IMR-90 (cell line): ENCODE measurements at regions not wholly inside any gene's neighbourhood (a gene's known extent, or its start where the extent isn't known, plus 50 kb on each side); places are given as distances from the start of the nearest gene placed in this dataset.

Experiments used
- ATAC-seq: fragments of 200-7000 bp; cut with Tn5 transposase; 2 replicates; pipeline ENCODE4 v1.9.1; 2020; ENCODE audit warnings: low read depth, mild to moderate bottlenecking, moderate library complexity
- BruUV-seq: library from RNA; stranded (reverse); fragments of 400-500 nt; replicated peaks from 2 replicates; lab custom pipeline; 2021; lab: Mats Ljungman, UMichigan
- CTCF ChIA-PET: fragments of 300-600 bp; formaldehyde crosslinking; extraction: SDS; loops from one replicate; lab custom pipeline; 2021; ENCODE audit warnings: antibody characterized with exemption; lab: Yijun Ruan, JAX
- POLR2A ChIA-PET: fragments of 300-600 bp; sonication (Branson Sonifier 250); formaldehyde crosslinking; loops from one replicate; lab custom pipeline; 2022; ENCODE audit warnings: antibody characterized with exemption; ENCODE audit not compliant: unreplicated experiment; lab: Charles Lee
- DNase-seq: peaks from one replicate; pipeline ENCODE4 v3.0.0; 2013
- H2AFZ ChIP-seq: replicated peaks from 2 replicates; pipeline ENCODE3; 2013; ENCODE audit warnings: low read length, mild to moderate bottlenecking; ENCODE audit not compliant: poor library complexity
- H2AK5ac ChIP-seq: 2 replicates; pipeline ENCODE4 v1.6.1; 2013; ENCODE audit warnings: low read depth, low read length, inconsistent platforms
- H2AK9ac ChIP-seq: replicated peaks from 2 replicates; pipeline ENCODE3; 2013; ENCODE audit warnings: mild to moderate bottlenecking, low read depth, low read length, moderate library complexity; ENCODE audit not compliant: poor library complexity
- H2BK120ac ChIP-seq: 2 replicates; pipeline ENCODE4 v1.6.1; 2013; ENCODE audit warnings: low read depth, low read length, inconsistent platforms
- H2BK15ac ChIP-seq: 3 replicates; pipeline ENCODE4 v1.6.1; 2013; ENCODE audit warnings: low read depth, low read length, inconsistent platforms
- H2BK20ac ChIP-seq: 2 replicates; pipeline ENCODE4 v1.6.1; 2013; ENCODE audit warnings: low read depth, mild to moderate bottlenecking, inconsistent platforms, low read length, moderate library complexity
- H2BK5ac ChIP-seq: 2 replicates; pipeline ENCODE4 v1.6.1; 2013; ENCODE audit warnings: mild to moderate bottlenecking, low read depth, low read length, inconsistent platforms; ENCODE audit not compliant: poor library complexity, severe bottlenecking
- H3K14ac ChIP-seq: replicated peaks from 2 replicates; pipeline ENCODE4 v1.6.1; 2013; ENCODE audit warnings: low read depth, low read length, inconsistent platforms
- H3K18ac ChIP-seq: 2 replicates; pipeline ENCODE4 v1.6.1; 2013; ENCODE audit warnings: low read depth, low read length, control low read depth
- H3K23ac ChIP-seq: 2 replicates; pipeline ENCODE4 v1.6.1; 2013; ENCODE audit warnings: low read depth, low read length, inconsistent platforms
- H3K27ac ChIP-seq: 2 replicates; pipeline ENCODE4 v1.5.1; 2013; ENCODE audit warnings: mild to moderate bottlenecking, control low read depth, low read length; ENCODE audit not compliant: insufficient read depth
- H3K27me3 ChIP-seq: 2 replicates; pipeline ENCODE4 v1.6.1; 2013; ENCODE audit warnings: low read length; ENCODE audit not compliant: control insufficient read depth, insufficient read depth
- H3K36me3 ChIP-seq: 2 replicates; pipeline ENCODE4 v1.6.1; 2013; ENCODE audit warnings: low read length, mixed read lengths; ENCODE audit not compliant: control insufficient read depth, insufficient read depth
- H3K4ac ChIP-seq: 2 replicates; pipeline ENCODE4 v1.6.1; 2013; ENCODE audit warnings: low read depth, low read length, inconsistent platforms
- H3K4me1 ChIP-seq: 2 replicates; pipeline ENCODE4 v1.6.1; 2013; ENCODE audit warnings: low read length, mixed read lengths; ENCODE audit not compliant: control insufficient read depth, insufficient read depth
- H3K4me2 ChIP-seq: 2 replicates; pipeline ENCODE4 v1.6.1; 2013; ENCODE audit warnings: low read depth, mild to moderate bottlenecking, control low read depth, low read length, moderate library complexity
- H3K4me3 ChIP-seq: 2 replicates; pipeline ENCODE4 v1.5.1; 2013; ENCODE audit warnings: low read depth, mild to moderate bottlenecking, control low read depth, low read length, moderate library complexity; ENCODE audit not compliant: insufficient read depth
- H3K56ac ChIP-seq: 2 replicates; pipeline ENCODE4 v1.6.1; 2013; ENCODE audit warnings: low read length, inconsistent platforms; ENCODE audit not compliant: insufficient read depth; ENCODE audit errors: extremely low read depth
- H3K79me1 ChIP-seq, 2 experiments: 2 replicates each; pipeline ENCODE4 v1.6.1; 2013; ENCODE audit warnings: low read length in 2 of 2, inconsistent platforms in 1 of 2, low read depth in 1 of 2
- H3K9ac ChIP-seq: 2 replicates; pipeline ENCODE4 v1.6.1; 2013; ENCODE audit warnings: low read depth, low read length, control low read depth
- H3K9me1 ChIP-seq: 2 replicates; pipeline ENCODE4 v1.6.1; 2013; ENCODE audit warnings: low read length, inconsistent platforms; ENCODE audit not compliant: insufficient read depth
- H3K9me3 ChIP-seq: 2 replicates; pipeline ENCODE4 v1.6.1; 2013; ENCODE audit warnings: low read length; ENCODE audit not compliant: control insufficient read depth, insufficient read depth
- H4K20me1 ChIP-seq: 2 replicates; pipeline ENCODE4 v1.6.1; 2013; ENCODE audit warnings: low read length, inconsistent platforms; ENCODE audit not compliant: insufficient read depth
- H4K5ac ChIP-seq: 2 replicates; pipeline ENCODE4 v1.6.1; 2013; ENCODE audit warnings: mild to moderate bottlenecking, low read depth, low read length, control low read depth
- H4K8ac ChIP-seq, 2 experiments: 2 replicates each; pipeline ENCODE4 v1.6.1; 2013; ENCODE audit warnings: low read depth in 2 of 2, low read length in 2 of 2, control low read depth in 1 of 2, inconsistent platforms in 1 of 2
- H4K91ac ChIP-seq: 2 replicates; pipeline ENCODE4 v1.6.1; 2013; ENCODE audit warnings: low read depth, low read length, inconsistent platforms; ENCODE audit not compliant: insufficient read depth
- MAFK ChIP-seq: IDR thresholded peaks from 2 replicates; pipeline ENCODE4 v1.6.1; 2012; ENCODE audit warnings: low read depth, low read length, improper control_type of control experiment
- WGBS, 2 experiments: methylation state at CpG; one replicate each; pipeline versions ENCODE4 v1.1.5 to v1.1.7; 2013; ENCODE audit warnings: missing lambda C conversion rate in 2 of 2; ENCODE audit not compliant: insufficient read length in 1 of 2; ENCODE audit errors: extremely low coverage in 2 of 2; 5-methylcytosine and 5-hydroxymethylcytosine counted together
- dilution Hi-C: fragments of 300-500 bp; cut with HindIII; formaldehyde crosslinking; loops from one replicate; pipeline ENCODE4 v1.14.3; 2018; ENCODE audit warnings: low sequenced_read_pairs; ENCODE audit not compliant: unreplicated experiment
- in situ Hi-C: fragments of 300-500 bp; cut with MboI; formaldehyde crosslinking; loops from 3 replicates; pipeline ENCODE4 v1.14.3; 2019; ENCODE audit warnings: low sequenced_read_pairs, inconsistent platforms, mixed read lengths
- intact Hi-C: fragments of 100-400 bp; cut with micrococcal nuclease; formaldehyde crosslinking; loops from 2 replicates; pipeline ENCODE4 v1.10.0; 2022
- TF ChIP-seq, protein P1 (sequence below): fragments of 150-350 bp; IDR thresholded peaks from 2 replicates; pipeline ENCODE4 v1.6.1; 2017; ENCODE audit warnings: mild to moderate bottlenecking, antibody characterized with exemption, low read length, low read depth

DNA sequence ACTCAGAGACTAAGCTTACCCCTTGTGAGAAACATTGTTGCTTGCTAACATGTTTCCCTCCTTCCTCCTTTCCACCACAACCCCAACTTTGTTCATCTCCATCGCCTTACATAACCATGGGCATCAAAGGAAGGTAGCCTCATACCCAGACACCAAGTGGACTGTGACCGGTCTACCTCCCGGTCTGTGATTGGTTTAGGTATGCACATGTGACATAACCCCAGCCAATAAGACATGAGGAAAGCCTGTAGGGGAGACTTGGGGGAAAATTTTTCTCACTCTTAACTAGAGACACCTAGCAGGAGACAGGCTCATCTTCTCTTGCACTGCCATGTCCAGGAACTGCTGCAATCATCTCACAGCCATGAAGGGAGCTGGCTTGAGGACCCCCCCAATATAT lies 120.7 kb downstream of the CDC7 start:
- dilution Hi-C loops: no loop called here
- WGBS, 2 experiments: no CpG with 5 or more reads among the region's 3 CpGs

More for the DNA sequence above, 120.7 kb downstream of the CDC7 start:
- Histone ChIP-seq H4K20me1 (no peaks in the 10 kb centered on the region), H3K9ac (no peak overlapping the region), H3K4me2 (no peak overlapping the region), H3K27me3 (peaks cover 5% of the 10 kb centered on the region; the same call in 1 of the 2 replicates), H2BK5ac (no peak overlapping the region), H2AFZ (no peak overlapping the region), H3K27ac (no peak overlapping the region), H3K14ac (no peak overlapping the region; the same call in 1 of the 2 replicates), H3K4ac (no peak overlapping the region), H4K91ac (no peak overlapping the region), H3K9me3 (no peaks in the 10 kb centered on the region), H4K5ac (no peak overlapping the region), H3K36me3 (no peaks in the 10 kb centered on the region), H3K9me1 (no peaks in the 10 kb centered on the region), H2BK15ac (no peak overlapping the region), H2BK20ac (no peak overlapping the region), H2AK9ac (no peak overlapping the region), H3K79me1 (no peaks in the 10 kb centered on the region), H4K8ac (no peak overlapping the region), H2AK5ac (no peak overlapping the region), H3K18ac (no peak overlapping the region), H3K56ac (no peak overlapping the region), H3K4me3 (no peak overlapping the region), H3K23ac (no peak overlapping the region), H3K4me1 (no peaks in the 10 kb centered on the region), H2BK120ac (no peak overlapping the region)
- intact Hi-C loops: no loop called here
- no TSS peak for BruUV-seq
- POLR2A ChIA-PET: no interaction called here
- no peak for DNase-seq
- in situ Hi-C loops: no loop called here
- TF ChIP-seq, protein P1, sequence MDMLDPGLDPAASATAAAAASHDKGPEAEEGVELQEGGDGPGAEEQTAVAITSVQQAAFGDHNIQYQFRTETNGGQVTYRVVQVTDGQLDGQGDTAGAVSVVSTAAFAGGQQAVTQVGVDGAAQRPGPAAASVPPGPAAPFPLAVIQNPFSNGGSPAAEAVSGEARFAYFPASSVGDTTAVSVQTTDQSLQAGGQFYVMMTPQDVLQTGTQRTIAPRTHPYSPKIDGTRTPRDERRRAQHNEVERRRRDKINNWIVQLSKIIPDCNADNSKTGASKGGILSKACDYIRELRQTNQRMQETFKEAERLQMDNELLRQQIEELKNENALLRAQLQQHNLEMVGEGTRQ: peak; percentile 9; the same call in 1 of the 2 replicates
- no peak for TF ChIP-seq MAFK
- CTCF ChIA-PET: interaction anchor here (1.0 kb wide), 1 partner anchor 91 kb away, joined by 3 read pairs; no protein-coding TSS in a partner anchor
- ATAC-seq: no peak
